Calu3 (cell line): ENCODE measurements at regions not wholly inside any gene's neighbourhood (a gene's known extent, or its start where the extent isn't known, plus 50 kb on each side); places are given as distances from the start of the nearest gene placed in this dataset.

Experiments
- BruUV-seq: library from RNA; stranded (reverse); fragments of 400-500 nt; replicated peaks from 2 replicates; lab custom pipeline; 2021; lab: Mats Ljungman, UMichigan
- CTCF ChIA-PET: fragments of 300-600 bp; sonication (Branson Sonifier 250); formaldehyde crosslinking; loops from one replicate; lab custom pipeline; 2022; ENCODE audit warnings: antibody characterized with exemption; lab: Charles Lee
- DNase-seq: peaks from one replicate; pipeline ENCODE4 v3.0.0; 2022
- H3K27ac Mint-ChIP-seq: one replicate; pipeline ENCODE4 v1.8.0; 2022; ENCODE audit warnings: mixed read lengths; ENCODE audit not compliant: unreplicated experiment
- H3K27me3 Mint-ChIP-seq: one replicate; pipeline ENCODE4 v1.8.0; 2022; ENCODE audit warnings: mixed read lengths; ENCODE audit not compliant: unreplicated experiment
- H3K36me3 Mint-ChIP-seq: one replicate; pipeline ENCODE4 v1.8.0; 2022; ENCODE audit warnings: mild to moderate bottlenecking, moderate library complexity, mixed read lengths; ENCODE audit not compliant: insufficient read depth, unreplicated experiment
- H3K4me1 Mint-ChIP-seq: one replicate; pipeline ENCODE4 v1.8.0; 2022; ENCODE audit warnings: mild to moderate bottlenecking, low read depth, mixed read lengths; ENCODE audit not compliant: unreplicated experiment
- H3K4me3 Mint-ChIP-seq: one replicate; pipeline ENCODE4 v1.8.0; 2022; ENCODE audit warnings: mild to moderate bottlenecking, low read depth, moderate library complexity, mixed read lengths; ENCODE audit not compliant: unreplicated experiment
- H3K9me3 Mint-ChIP-seq: one replicate; pipeline ENCODE4 v1.8.0; 2022; ENCODE audit warnings: low read depth, mixed read lengths; ENCODE audit not compliant: unreplicated experiment
- CTCF ChIP-seq: fragments of 200-600 bp; IDR thresholded peaks from one replicate; pipeline ENCODE4 v1.8.0; 2022; ENCODE audit warnings: antibody characterized with exemption; ENCODE audit not compliant: unreplicated experiment
- intact Hi-C: fragments of 100-400 bp; cut with micrococcal nuclease; formaldehyde crosslinking; loops from one replicate; pipeline ENCODE4 v1.10.0; 2022; ENCODE audit not compliant: unreplicated experiment

GRCh38 chr5:165304193-165304827 lies 1798.9 kb downstream of the MAT2B start:
- no peaks in the 10 kb centered on the region for H3K4me1 Mint-ChIP-seq
- CTCF ChIA-PET = no interaction called here
- BruUV-seq = no TSS peak
- no peaks in the 10 kb centered on the region for H3K36me3 Mint-ChIP-seq
- peaks cover 8% of the 10 kb centered on the region for H3K9me3 Mint-ChIP-seq
- no peak overlapping the region for H3K4me3 Mint-ChIP-seq
- no peak for DNase-seq
- intact Hi-C loops = loop anchor here (5.0 kb wide), 1 partner anchor 918 kb away; no protein-coding TSS in a partner anchor
- no peak for TF ChIP-seq CTCF
- H3K27me3 Mint-ChIP-seq = no peaks in the 10 kb centered on the region
- H3K27ac Mint-ChIP-seq = no peak overlapping the region

- TF ChIP-seq CTCF = no peak
- Mint-ChIP-seq H3K27me3 (no peaks in the 10 kb centered on the region), H3K27ac (no peak overlapping the region), H3K36me3 (no peaks in the 10 kb centered on the region), H3K4me1 (no peaks in the 10 kb centered on the region), H3K9me3 (peaks cover 9% of the 10 kb centered on the region), H3K4me3 (no peak overlapping the region)
- intact Hi-C loops = no loop called here
- DNase-seq = no peak
- BruUV-seq = no TSS peak
- CTCF ChIA-PET = no interaction called here
These were observed 1800.2 kb downstream of the MAT2B start for GRCh38 chr5:165305596-165305995.

- BruUV-seq = no TSS peak
- CTCF ChIA-PET = no interaction called here
- Mint-ChIP-seq H3K27ac (no peak overlapping the region), H3K36me3 (no peaks in the 10 kb centered on the region), H3K9me3 (peaks cover 6% of the 10 kb centered on the region), H3K27me3 (no peaks in the 10 kb centered on the region), H3K4me3 (no peak overlapping the region), H3K4me1 (no peaks in the 10 kb centered on the region)
- intact Hi-C loops = no loop called here
- DNase-seq = no peak
- TF ChIP-seq CTCF = no peak
These were observed 1804.0 kb downstream of the MAT2B start for GRCh38 chr5:165309446-165309845.

- Mint-ChIP-seq H3K36me3 (no peaks in the 10 kb centered on the region), H3K27me3 (no peaks in the 10 kb centered on the region), H3K9me3 (peaks cover 9% of the 10 kb centered on the region), H3K4me3 (no peak overlapping the region), H3K4me1 (no peaks in the 10 kb centered on the region), H3K27ac (no peak overlapping the region)
- CTCF ChIA-PET = no interaction called here
- no peak for TF ChIP-seq CTCF
- BruUV-seq = no TSS peak
- no peak for DNase-seq
- intact Hi-C loops = no loop called here
These were observed 1804.6 kb downstream of the MAT2B start for GRCh38 chr5:165310031-165310430.
